NCI-H510A treated with DMSO at 0.1 percent for 48 hours (cell line): ENCODE measurements at regions not wholly inside any gene's neighbourhood (a gene's known extent, or its start where the extent isn't known, plus 50 kb on each side); places are given as distances from the start of the nearest gene placed in this dataset.

Source experiments
- DNase-seq: peaks from one replicate; lab custom pipeline; 2025; lab: John Stamatoyannopoulos, UW

DNA sequence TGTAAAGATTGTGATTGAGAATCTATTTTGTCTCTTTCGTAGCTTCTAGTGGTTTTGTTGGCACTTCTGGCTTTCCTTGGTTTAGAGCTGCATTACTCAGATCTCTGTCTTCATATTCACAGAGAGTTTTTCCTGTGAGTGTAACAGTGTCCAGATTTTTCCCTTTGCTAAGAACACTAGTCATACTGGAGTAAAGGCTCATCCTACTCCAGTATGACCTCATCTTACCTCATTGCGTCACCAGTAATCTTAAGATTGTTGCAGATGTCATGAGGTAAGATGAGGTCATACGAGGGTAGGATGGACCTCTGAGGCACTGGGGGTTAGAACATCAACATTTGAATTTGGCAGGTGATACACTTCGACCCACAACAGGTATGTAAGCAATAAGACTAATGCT lies 461.2 kb downstream of the FLRT2 start:
- no peak for DNase-seq

DNA sequence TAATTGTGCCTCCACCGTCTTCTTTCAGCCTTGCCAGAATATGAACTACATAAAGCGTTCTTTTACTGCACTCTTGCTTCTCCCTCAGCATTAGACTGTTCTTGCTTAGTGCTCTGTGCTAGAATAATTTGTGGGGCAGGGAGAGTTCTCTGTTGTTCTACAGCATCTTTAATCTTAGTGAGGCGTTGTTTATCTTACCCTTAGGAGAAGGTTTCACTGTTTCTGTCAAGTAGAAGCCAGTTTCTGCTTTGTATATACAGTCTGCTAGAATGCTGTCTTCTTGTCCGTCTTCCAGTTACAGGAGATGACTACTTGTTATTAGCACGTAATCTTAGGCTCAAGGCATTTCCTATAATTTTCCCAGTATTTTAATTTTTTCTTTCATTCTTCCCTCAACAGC lies 458.0 kb downstream of the FLRT2 start:
- no peak for DNase-seq

DNA sequence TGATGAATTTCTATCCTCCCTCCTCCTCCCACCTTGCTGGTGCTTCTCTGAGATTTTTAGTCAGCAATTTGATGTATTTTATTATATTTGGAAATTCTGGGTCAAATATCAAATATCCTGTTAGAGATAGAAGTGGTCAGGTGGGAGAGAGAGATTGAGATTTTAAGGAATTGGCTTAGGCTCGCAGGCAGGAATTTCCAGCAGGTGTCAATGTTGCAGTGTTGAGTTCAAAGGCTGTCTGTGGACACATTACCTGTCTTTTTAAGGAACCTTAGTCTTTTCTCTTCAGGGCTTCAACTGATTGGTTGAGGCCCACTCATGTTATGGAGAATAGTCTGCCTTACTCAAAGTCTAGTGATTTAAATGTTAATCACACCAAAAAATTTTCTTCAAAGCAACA lies 457.3 kb downstream of the FLRT2 start:
- DNase-seq, result no peak

DNA sequence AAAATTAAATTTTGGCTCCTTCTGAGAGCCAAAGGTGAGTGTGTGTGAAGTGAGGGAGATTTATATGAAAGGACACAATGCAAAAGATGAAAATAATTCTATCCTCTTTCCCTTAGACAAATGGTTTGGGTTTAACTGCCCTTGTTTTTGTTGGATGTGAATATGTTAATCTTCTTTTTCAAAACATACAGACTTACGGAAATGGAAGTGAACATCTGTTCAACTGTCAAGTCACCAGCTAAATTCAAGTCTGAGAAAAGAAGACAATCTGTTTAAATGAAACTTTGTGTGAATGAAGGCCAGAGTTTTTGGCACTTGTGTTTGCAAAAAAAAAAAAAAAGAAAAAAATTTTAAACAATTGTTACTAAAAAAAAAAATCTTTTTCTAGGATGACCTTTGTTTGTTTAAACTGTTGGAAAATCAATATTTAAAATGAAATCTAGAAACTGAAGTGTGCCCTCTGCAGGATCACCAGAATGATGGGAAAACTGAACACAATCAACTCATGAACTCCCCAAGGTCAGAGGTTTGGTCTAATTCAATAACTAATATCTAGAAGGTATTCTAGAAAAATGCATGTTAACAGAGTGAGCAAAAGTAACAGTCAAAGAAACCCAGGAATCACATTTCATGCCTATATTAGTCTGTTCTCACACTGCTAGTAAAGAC lies 448.8 kb downstream of the FLRT2 start:
- no peak for DNase-seq

GRCh38 chr14:85974602-85975001 lies 444.7 kb downstream of the FLRT2 start:
- DNase-seq, result no peak

DNA sequence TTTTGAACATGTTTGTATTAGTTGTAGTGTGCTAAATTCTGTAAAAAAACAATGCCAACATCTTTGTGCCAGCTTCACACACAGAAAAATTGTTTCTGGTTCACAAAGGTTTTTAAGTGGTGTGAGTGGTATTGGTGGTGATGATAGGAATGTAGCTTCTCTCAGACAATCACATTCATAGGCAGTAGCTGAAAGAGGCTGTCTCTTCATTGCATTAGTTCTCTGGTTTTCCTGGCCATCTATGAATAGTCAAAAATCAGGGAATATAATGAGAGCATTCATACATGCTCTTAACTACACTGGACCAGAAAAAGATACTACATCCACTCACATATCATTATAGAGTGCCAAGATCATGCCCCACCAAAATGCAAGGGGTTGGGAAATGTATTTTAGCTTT lies 433.5 kb downstream of the FLRT2 start:
- DNase-seq, result no peak

DNA sequence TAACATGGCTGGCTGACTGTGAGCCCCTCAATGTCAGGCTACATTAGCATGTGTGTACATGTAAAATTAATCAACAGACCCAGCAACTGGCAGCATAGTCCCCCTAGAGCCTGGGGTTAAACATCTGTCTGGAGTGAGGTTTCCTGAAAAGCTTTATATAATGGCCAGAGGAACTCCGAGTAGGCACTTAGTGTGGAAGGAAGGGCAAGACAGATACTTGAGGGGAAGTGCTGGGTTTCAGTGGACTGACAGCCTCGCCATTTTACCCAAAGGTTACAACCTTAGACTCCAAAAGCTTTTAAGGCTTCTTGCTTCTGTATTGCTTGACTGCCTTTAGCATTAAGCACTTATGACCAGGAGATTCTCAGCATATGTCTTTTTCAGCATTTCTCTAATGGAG lies 430.8 kb downstream of the FLRT2 start:
- DNase-seq, result no peak

- DNase-seq, result no peak
These were observed 429.1 kb downstream of the FLRT2 start for GRCh38 chr14:85959063-85959462.

- DNase-seq, result no peak
These were observed 428.1 kb downstream of the FLRT2 start for GRCh38 chr14:85958069-85958468.

DNA sequence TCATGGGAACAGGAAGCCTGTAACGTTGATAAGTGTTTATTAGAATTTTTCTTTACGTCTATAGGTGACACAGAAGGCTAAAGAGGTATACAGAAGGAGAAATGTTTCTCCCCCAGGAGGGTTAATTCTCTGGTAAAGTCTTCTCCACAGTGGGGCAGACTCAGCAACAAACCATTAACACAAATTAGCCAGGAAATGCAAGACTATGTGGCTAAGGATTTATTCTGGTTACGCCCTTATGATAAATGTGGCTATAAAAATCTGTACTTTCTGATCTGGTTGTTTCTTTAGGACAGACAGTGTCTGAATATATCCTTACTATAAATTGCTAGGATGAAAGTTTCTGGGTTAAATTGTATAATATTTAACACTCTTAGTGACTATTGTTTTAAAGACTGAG lies 423.3 kb downstream of the FLRT2 start:
- no peak for DNase-seq

DNA sequence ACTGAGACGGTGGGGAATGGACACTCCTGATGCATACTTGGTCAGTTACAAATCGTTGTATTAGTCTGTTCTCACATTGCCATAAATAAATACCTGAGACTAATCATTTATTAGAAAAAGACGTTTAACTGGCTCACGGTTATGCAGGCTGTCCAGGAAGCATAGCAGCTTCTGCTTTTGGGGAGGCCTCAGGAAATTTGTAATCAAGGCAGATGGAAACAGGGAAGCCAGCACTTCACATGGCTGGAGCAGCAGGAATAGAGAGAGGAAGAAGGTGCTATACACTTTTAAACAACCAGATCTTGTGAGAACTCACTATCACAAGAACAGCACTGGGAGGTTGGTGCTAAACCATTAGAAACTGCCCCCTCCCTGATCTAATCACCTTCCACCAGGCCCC lies 418.2 kb downstream of the FLRT2 start:
- no peak for DNase-seq

- no peak for DNase-seq
These were observed 417.7 kb downstream of the FLRT2 start for GRCh38 chr14:85947461-85948139.

DNA sequence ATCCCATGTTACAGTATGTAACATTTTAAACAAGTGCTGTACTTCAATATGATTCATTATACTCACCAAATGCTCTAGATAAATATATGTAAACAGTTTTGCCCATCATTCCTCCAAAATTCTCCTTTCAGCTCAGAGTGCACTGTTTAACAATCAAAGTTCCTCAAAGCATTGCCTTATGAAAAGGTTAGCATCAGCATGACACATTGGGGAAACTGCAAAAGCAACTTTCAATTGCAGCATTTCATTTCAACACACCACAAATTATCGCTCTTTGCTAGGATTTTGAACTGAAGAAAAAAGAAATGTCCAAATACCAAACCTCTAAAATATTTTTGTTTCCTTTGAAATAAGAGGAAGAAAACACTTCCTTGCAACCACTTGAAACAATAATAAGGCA lies 413.2 kb downstream of the FLRT2 start:
- no peak for DNase-seq

DNA sequence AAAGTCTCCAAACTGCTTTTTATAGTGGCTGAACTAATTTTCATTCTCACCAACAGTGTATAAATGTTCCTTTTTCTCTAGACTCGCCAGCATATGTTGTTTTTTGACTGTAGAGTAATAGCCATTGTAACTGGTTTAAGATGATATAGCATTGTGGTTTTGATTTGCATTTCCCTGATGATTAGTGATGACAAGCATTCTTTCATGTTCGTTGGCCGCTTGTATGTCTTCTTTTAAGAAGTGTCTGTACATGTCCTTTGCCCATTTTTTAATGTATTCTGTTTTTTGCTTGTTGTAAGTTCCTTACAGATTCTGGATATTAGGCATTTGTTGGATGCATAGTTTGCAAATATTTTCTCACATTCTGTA lies 404.9 kb downstream of the FLRT2 start:
- DNase-seq, result no peak

- DNase-seq, result peak; percentile 26
These were observed 404.4 kb downstream of the FLRT2 start for GRCh38 chr14:85934123-85934885.

GRCh38 chr14:85921241-85921640 lies 391.3 kb downstream of the FLRT2 start:
- DNase-seq, result no peak

- DNase-seq, result no peak
These were observed 387.8 kb downstream of the FLRT2 start for GRCh38 chr14:85917716-85918115.

DNA sequence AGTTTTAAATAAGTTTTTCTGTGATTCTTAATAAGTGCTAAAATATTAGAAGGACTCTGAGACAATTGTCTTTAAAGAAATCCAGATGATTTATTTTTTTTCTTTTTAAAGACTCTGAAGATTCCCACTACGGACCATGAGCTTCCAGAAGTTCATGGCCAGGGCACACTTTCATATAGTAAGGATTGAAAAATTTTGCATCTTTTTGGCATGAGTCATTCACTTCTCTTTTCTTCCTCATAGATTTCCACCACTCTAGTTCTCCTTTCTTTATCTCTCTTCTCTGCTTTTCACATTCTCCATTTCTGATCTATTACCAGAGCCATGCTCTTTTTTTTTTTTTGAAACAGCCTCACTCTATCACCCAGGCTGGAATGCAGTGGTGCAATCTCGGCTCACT lies 385.8 kb downstream of the FLRT2 start:
- DNase-seq, result no peak

DNA sequence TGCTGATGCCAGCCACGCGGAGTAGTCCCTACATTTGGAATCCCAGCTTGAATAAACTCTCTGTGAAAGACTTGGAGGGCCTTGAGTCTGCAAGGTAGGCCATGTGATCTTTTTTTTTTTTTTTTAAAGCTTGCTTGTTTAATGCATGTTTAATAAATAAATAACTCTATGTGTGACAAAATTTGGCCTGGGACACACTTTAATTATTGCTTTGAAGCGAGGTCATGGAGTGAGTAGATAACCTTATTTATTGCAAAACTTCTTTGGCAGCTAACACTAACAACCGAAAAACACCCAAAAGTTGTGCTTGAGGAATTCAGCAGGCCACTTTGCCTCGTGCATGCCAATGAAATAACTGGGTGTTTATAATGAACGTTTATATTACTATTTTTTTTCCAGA lies 382.2 kb downstream of the FLRT2 start:
- DNase-seq, result no peak

DNA sequence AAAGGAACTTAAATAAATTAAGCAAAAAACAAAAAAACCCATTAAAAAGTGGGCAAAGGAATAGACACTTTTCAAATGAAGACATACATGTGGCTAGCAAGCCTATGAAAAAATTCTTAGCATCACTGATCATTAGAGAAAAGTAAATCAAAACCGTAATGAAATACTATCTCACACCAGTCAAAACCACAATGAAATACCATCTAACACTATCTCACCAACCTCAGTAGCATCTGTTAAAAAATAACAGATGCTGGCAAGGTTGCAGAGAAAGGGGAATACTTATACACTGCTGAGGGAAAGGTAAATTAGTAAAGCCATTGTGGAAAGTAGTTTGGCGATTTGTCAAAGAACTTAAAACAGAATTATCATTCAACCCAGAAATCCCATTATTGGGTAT lies 381.1 kb downstream of the FLRT2 start:
- no peak for DNase-seq

- DNase-seq, result peak; percentile 5
These were observed 379.6 kb downstream of the FLRT2 start for GRCh38 chr14:85909581-85909980.

DNA sequence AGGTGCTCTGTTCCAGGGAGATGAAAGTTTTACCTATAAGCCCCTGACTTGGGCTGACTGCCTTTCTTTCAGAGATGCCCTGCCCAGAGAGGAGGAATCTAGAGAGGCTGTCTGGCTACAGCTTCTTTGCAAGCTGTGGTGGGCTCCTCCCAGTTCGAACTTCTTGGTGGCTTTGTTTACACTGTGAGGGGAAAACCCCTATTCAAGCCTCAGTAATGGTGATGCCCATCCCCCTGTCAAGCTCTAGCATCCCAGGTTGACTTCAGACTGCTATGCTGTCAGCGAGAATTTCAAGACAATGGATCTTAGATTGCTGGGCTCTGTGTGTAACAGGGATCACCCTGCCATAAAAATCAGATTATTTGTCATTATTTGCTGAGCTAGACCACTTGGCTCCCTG lies 377.6 kb downstream of the FLRT2 start:
- DNase-seq, result no peak

DNA sequence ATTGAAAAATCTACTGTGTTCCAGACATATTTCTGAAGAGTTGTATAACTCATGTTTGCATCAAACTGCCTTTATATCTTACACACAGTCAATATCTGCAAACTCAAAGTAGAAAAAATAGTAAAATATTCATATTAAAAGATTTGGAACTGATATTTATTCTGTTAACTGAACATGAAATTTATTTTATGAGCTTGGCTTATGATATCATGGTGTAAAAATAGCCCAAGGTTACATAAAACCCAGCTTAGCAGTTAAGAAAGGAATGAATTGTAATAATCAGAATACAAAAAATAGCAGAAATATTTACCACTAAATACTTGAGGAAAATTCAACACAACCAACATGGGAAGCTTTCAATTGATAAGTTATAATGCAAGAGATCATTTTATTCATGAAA lies 367.9 kb downstream of the FLRT2 start:
- no peak for DNase-seq
